Caco-2 (cell line): ENCODE measurements at regions not wholly inside any gene's neighbourhood (a gene's known extent, or its start where the extent isn't known, plus 50 kb on each side); places are given as distances from the start of the nearest gene placed in this dataset.

Source experiments
- BruUV-seq: library from RNA; stranded (reverse); fragments of 400-500 nt; replicated peaks from 2 replicates; lab custom pipeline; 2021; lab: Mats Ljungman, UMichigan
- CTCF ChIA-PET: fragments of 300-600 bp; sonication (Branson Sonifier 250); formaldehyde crosslinking; loops from one replicate; lab custom pipeline; 2022; ENCODE audit warnings: antibody characterized with exemption; lab: Charles Lee
- POLR2A ChIA-PET: fragments of 300-600 bp; sonication (Branson Sonifier 250); formaldehyde crosslinking; loops from one replicate; lab custom pipeline; 2022; ENCODE audit warnings: antibody characterized with exemption; lab: Charles Lee
- DNase-seq, 2 experiments: peaks; one replicate each; pipeline versions ENCODE4 v3.0.0 to v3.0.0-alpha.2; 2020 to 2022
- H3K27me3 ChIP-seq: replicated peaks from 2 replicates; pipeline ENCODE4 v1.6.0; 2011; ENCODE audit warnings: low read length; ENCODE audit not compliant: control insufficient read depth, insufficient read depth
- H3K36me3 ChIP-seq: 2 replicates; pipeline ENCODE4 v1.5.1; 2011; ENCODE audit warnings: low read length; ENCODE audit not compliant: control insufficient read depth, insufficient read depth
- H3K4me1 ChIP-seq: fragments of 250-450 bp; sonication (Bioruptor Pico); 2 replicates; pipeline ENCODE4 v1.5.1; 2020; ENCODE audit warnings: mild to moderate bottlenecking
- H3K4me3 ChIP-seq: 2 replicates; pipeline ENCODE4 v1.5.1; 2011; ENCODE audit warnings: low read depth, mild to moderate bottlenecking, control low read depth, low read length
- H3K9me3 ChIP-seq: fragments of 250-450 bp; sonication (Bioruptor Pico); 2 replicates; pipeline ENCODE4 v1.5.1; 2020; ENCODE audit warnings: mild to moderate bottlenecking, moderate library complexity
- H3K27ac Mint-ChIP-seq: one replicate; pipeline ENCODE4 v1.8.0; 2022; ENCODE audit warnings: mixed read lengths; ENCODE audit not compliant: unreplicated experiment
- H3K27me3 Mint-ChIP-seq: one replicate; pipeline ENCODE4 v1.8.0; 2022; ENCODE audit warnings: mixed read lengths; ENCODE audit not compliant: insufficient read depth, unreplicated experiment
- H3K36me3 Mint-ChIP-seq: one replicate; pipeline ENCODE4 v1.8.0; 2022; ENCODE audit warnings: mild to moderate bottlenecking, mixed read lengths; ENCODE audit not compliant: insufficient read depth, unreplicated experiment
- H3K4me1 Mint-ChIP-seq: one replicate; pipeline ENCODE4 v1.8.0; 2022; ENCODE audit warnings: low read depth, mixed read lengths; ENCODE audit not compliant: unreplicated experiment
- H3K4me3 Mint-ChIP-seq: one replicate; pipeline ENCODE4 v1.8.0; 2022; ENCODE audit warnings: mild to moderate bottlenecking, moderate library complexity, mixed read lengths; ENCODE audit not compliant: unreplicated experiment
- H3K9me3 Mint-ChIP-seq: one replicate; pipeline ENCODE4 v1.8.0; 2022; ENCODE audit warnings: mixed read lengths; ENCODE audit not compliant: unreplicated experiment
- intact Hi-C: fragments of 100-400 bp; cut with micrococcal nuclease; formaldehyde crosslinking; loops from one replicate; pipeline ENCODE4 v1.10.0; 2022; ENCODE audit not compliant: unreplicated experiment
- TF ChIP-seq, protein P1 (sequence below), 2 experiments: fragments of 200-600 bp in 1 of 2; IDR thresholded peaks; 1 replicate in 1 of 2; 2 replicates in 1 of 2; pipeline versions ENCODE4 v1.5.1 to v1.8.0; 2011 to 2022; ENCODE audit warnings: antibody characterized with exemption in 1 of 2, control low read depth in 1 of 2, inconsistent platforms in 1 of 2, low read depth in 1 of 2, low read length in 1 of 2, mild to moderate bottlenecking in 1 of 2, moderate library complexity in 1 of 2; ENCODE audit not compliant: insufficient read depth in 1 of 2, severe bottlenecking in 1 of 2, unreplicated experiment in 1 of 2

DNA sequence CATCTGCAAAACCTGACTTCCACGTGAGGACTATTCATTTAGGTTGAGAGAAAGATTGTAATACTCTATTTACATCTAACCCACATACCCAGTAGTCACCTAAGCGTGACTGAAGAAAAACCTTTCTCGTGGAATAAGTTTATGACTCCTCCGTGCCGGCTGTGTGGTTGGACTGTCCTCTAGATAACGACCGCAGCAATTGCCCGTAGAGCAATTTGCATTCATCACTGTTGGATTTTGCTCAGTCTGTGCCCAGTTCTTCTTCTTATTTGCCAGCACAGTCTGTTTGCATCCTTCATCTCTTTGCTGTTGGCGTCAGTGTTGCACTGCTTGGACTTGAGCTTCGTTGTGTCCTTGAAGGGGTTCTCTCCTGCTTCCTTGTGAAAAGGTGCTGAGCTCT lies 131.3 kb downstream of the CYB561 start:
- no TSS peak for BruUV-seq
- Mint-ChIP-seq H3K9me3 (no peaks in the 10 kb centered on the region), H3K4me3 (no peak overlapping the region), H3K27ac (no peak overlapping the region), H3K27me3 (peaks cover 11% of the 10 kb centered on the region), H3K4me1 (no peaks in the 10 kb centered on the region), H3K36me3 (no peaks in the 10 kb centered on the region)
- Histone ChIP-seq H3K9me3 (no peaks in the 10 kb centered on the region), H3K27me3 (no peaks in the 10 kb centered on the region), H3K36me3 (no peaks in the 10 kb centered on the region), H3K4me1 (no peaks in the 10 kb centered on the region), H3K4me3 (no peak overlapping the region)
- CTCF ChIA-PET = no interaction called here
- TF ChIP-seq, protein P1, sequence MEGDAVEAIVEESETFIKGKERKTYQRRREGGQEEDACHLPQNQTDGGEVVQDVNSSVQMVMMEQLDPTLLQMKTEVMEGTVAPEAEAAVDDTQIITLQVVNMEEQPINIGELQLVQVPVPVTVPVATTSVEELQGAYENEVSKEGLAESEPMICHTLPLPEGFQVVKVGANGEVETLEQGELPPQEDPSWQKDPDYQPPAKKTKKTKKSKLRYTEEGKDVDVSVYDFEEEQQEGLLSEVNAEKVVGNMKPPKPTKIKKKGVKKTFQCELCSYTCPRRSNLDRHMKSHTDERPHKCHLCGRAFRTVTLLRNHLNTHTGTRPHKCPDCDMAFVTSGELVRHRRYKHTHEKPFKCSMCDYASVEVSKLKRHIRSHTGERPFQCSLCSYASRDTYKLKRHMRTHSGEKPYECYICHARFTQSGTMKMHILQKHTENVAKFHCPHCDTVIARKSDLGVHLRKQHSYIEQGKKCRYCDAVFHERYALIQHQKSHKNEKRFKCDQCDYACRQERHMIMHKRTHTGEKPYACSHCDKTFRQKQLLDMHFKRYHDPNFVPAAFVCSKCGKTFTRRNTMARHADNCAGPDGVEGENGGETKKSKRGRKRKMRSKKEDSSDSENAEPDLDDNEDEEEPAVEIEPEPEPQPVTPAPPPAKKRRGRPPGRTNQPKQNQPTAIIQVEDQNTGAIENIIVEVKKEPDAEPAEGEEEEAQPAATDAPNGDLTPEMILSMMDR (IDR thresholded peaks at IDR 0.05; ENCODE audit: insufficient read depth in 1 of 2, low read depth in 1 of 2, low read length in 1 of 2, severe bottlenecking in 1 of 2, unreplicated experiment in 1 of 2) = no peak
- POLR2A ChIA-PET = no interaction called here
- intact Hi-C loops = no loop called here
- DNase-seq = no peak

DNA sequence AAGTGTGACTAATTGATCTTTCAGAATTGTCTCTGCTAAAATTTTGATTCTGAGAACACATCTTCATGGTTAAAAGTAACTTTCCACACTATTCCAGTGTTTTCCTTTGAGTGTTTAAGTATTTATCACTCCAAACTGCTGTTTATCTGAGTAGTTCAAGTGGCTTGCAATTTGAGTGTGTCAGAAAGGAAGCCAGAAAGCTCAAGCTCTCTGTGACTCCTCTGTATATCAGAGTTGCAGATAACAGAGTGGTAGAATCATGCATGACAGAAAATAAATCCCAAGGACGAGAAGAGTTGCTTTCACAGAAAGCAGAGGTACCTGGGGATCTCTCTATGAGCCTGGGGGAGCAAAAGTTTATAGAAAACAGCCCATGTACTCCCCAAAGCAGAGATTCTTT lies 130.0 kb downstream of the CYB561 start:
- CTCF ChIA-PET = no interaction called here
- POLR2A ChIA-PET = no interaction called here

DNA sequence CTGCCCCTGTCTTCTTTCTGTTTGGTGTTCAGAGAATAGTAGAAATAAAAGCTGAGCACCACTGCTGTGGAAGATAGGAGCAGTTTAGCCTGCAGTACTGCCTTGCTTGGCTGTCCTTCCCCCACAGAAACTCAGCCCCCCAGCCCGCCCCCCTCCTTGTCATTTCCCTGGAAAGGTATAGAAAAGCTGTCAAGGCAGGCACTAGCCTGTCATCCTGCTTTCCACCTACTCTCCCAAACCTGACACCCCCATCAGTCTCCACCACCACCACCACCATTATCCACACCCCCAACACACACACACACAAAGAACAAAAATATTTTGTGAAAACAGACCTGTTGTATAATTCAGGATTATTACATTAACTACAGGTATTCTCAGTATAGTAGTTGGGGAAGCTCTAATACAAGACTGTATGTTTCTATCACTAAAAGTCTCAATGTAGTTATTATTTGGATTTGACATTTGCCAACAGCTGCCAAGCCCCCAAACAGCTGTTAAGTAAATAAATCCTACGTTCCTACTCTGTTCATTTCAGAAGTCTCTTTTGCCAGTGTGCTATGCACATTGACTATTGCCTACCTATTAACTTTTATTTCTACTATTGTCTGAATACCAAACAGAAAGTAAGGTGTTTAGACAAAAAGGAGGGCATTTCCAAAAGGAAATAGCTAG lies 128.8 kb downstream of the CYB561 start:
- H3K4me1 ChIP-seq = no peaks in the 10 kb centered on the region
- Mint-ChIP-seq H3K4me3 (no peak overlapping the region), H3K27ac (no peak overlapping the region), H3K4me1 (no peaks in the 10 kb centered on the region), H3K27me3 (peaks cover 19% of the 10 kb centered on the region), H3K9me3 (no peaks in the 10 kb centered on the region), H3K36me3 (no peaks in the 10 kb centered on the region)
- BruUV-seq = no TSS peak
- TF ChIP-seq, protein P1 (IDR thresholded peaks at IDR 0.05; ENCODE audit: insufficient read depth in 1 of 2, low read depth in 1 of 2, low read length in 1 of 2, severe bottlenecking in 1 of 2, unreplicated experiment in 1 of 2) = no peak
- intact Hi-C loops = no loop called here
- H3K4me3 ChIP-seq = no peak overlapping the region
- H3K36me3 ChIP-seq = no peaks in the 10 kb centered on the region
- CTCF ChIA-PET = no interaction called here
- DNase-seq = no peak
- no peaks in the 10 kb centered on the region for H3K27me3 ChIP-seq
- POLR2A ChIA-PET = no interaction called here
- no peaks in the 10 kb centered on the region for H3K9me3 ChIP-seq

More for the DNA sequence above, 130.0 kb downstream of the CYB561 start:
- TF ChIP-seq, protein P1 (IDR thresholded peaks at IDR 0.05; ENCODE audit: insufficient read depth in 1 of 2, low read depth in 1 of 2, low read length in 1 of 2, severe bottlenecking in 1 of 2, unreplicated experiment in 1 of 2) = no peak
- DNase-seq = no peak
- Histone ChIP-seq H3K4me3 (no peak overlapping the region), H3K9me3 (no peaks in the 10 kb centered on the region), H3K36me3 (no peaks in the 10 kb centered on the region), H3K27me3 (no peaks in the 10 kb centered on the region), H3K4me1 (no peaks in the 10 kb centered on the region)
- Mint-ChIP-seq H3K9me3 (no peaks in the 10 kb centered on the region), H3K27me3 (peaks cover 16% of the 10 kb centered on the region), H3K27ac (no peak overlapping the region), H3K4me3 (no peak overlapping the region), H3K36me3 (no peaks in the 10 kb centered on the region), H3K4me1 (no peaks in the 10 kb centered on the region)
- intact Hi-C loops = no loop called here
- no TSS peak for BruUV-seq
